GM23338 (cell line): ENCODE measurements at regions not wholly inside any gene's neighbourhood (a gene's known extent, or its start where the extent isn't known, plus 50 kb on each side); places are given as distances from the start of the nearest gene placed in this dataset.

Experiments
- ATAC-seq: fragments of 200-7000 bp; cut with Tn5 transposase; 3 replicates; pipeline ENCODE4 v1.9.1; 2020
- DNase-seq: peaks from one replicate; pipeline ENCODE4 v3.0.0-alpha.2; 2015; ENCODE audit warnings: low spot score
- H2AFZ ChIP-seq: fragments of 200-600 bp; sonication (generic); 2 replicates; pipeline ENCODE4 v1.8.0; 2016; ENCODE audit warnings: antibody characterized with exemption, mild to moderate bottlenecking, moderate library complexity
- H3F3A ChIP-seq: fragments of 200-600 bp; sonication (generic); replicated peaks from 2 replicates; pipeline ENCODE4 v1.8.0; 2017; ENCODE audit warnings: antibody characterized with exemption, mixed run types, low read depth
- H3K27ac ChIP-seq: fragments of 200-600 bp; sonication (generic); 2 replicates; pipeline ENCODE4 v1.6.1; 2016; ENCODE audit warnings: low read depth
- H3K27me3 ChIP-seq: fragments of 200-600 bp; sonication (generic); 2 replicates; pipeline ENCODE4 v1.8.0; 2016; ENCODE audit warnings: mild to moderate bottlenecking, mixed run types, moderate library complexity; ENCODE audit not compliant: insufficient read depth
- H3K36me3 ChIP-seq: fragments of 200-600 bp; sonication (generic); 2 replicates; pipeline ENCODE4 v1.8.0; 2016; ENCODE audit warnings: mild to moderate bottlenecking; ENCODE audit not compliant: insufficient read depth
- H3K4me1 ChIP-seq: fragments of 200-600 bp; sonication (generic); 2 replicates; pipeline ENCODE4 v1.8.0; 2016; ENCODE audit warnings: mild to moderate bottlenecking, moderate library complexity; ENCODE audit not compliant: insufficient read depth
- H3K4me2 ChIP-seq: fragments of 200-600 bp; sonication (generic); 2 replicates; pipeline ENCODE4 v1.7.1; 2017; ENCODE audit warnings: mixed run types
- H3K4me3 ChIP-seq: fragments of 200-600 bp; sonication (generic); 2 replicates; pipeline ENCODE4 v1.6.1; 2016; ENCODE audit warnings: mixed run types
- H3K79me2 ChIP-seq: fragments of 200-600 bp; sonication (generic); replicated peaks from 2 replicates; pipeline ENCODE4 v1.8.0; 2017; ENCODE audit warnings: mild to moderate bottlenecking; ENCODE audit not compliant: insufficient read depth
- H3K9me2 ChIP-seq: fragments of 200-600 bp; sonication (generic); 2 replicates; pipeline ENCODE4 v1.8.0; 2017; ENCODE audit not compliant: insufficient read depth
- H4K20me1 ChIP-seq: fragments of 200-600 bp; sonication (generic); replicated peaks from 2 replicates; pipeline ENCODE4 v1.8.0; 2017; ENCODE audit warnings: mild to moderate bottlenecking; ENCODE audit not compliant: insufficient read depth
- H3K27ac Mint-ChIP-seq: 2 replicates; pipeline ENCODE4 v1.8.0; 2020; ENCODE audit warnings: inconsistent platforms, mild to moderate bottlenecking, moderate library complexity, mixed read lengths
- H3K27me3 Mint-ChIP-seq: 3 replicates; pipeline ENCODE4 v1.8.0; 2022; ENCODE audit warnings: low read depth, mild to moderate bottlenecking, moderate library complexity, mixed read lengths, inconsistent platforms; ENCODE audit not compliant: insufficient read depth, poor library complexity
- H3K36me3 Mint-ChIP-seq: 3 replicates; pipeline ENCODE4 v1.8.0; 2021; ENCODE audit warnings: low read depth, mild to moderate bottlenecking, inconsistent platforms, moderate library complexity, mixed read lengths
- H3K4me1 Mint-ChIP-seq: 3 replicates; pipeline ENCODE4 v1.8.0; 2020; ENCODE audit warnings: mild to moderate bottlenecking, inconsistent platforms, mixed read lengths
- H3K4me3 Mint-ChIP-seq: 3 replicates; pipeline ENCODE4 v1.8.0; 2021; ENCODE audit warnings: moderate library complexity, mild to moderate bottlenecking, inconsistent platforms, mixed read lengths
- H3K9me3 Mint-ChIP-seq: 3 replicates; pipeline ENCODE4 v1.8.0; 2020; ENCODE audit warnings: moderate library complexity, mild to moderate bottlenecking, inconsistent platforms, mixed read lengths
- CREB1 ChIP-seq: fragments of 250-450 bp; sonication (Bioruptor Pico); IDR thresholded peaks from 2 replicates; pipeline ENCODE4 v1.5.0; 2020; ENCODE audit warnings: low read depth, mild to moderate bottlenecking, moderate library complexity
- CTCF ChIP-seq, 2 experiments: fragments of 200-600 bp in 1 of 2; sonication (generic) in 1 of 2; conservative IDR thresholded peaks; 2 replicates each; pipeline versions ENCODE4 v1.5.1 to v1.6.1; 2016 to 2017; ENCODE audit warnings: antibody characterized with exemption in 2 of 2, low read depth in 2 of 2, mild to moderate bottlenecking in 2 of 2, moderate library complexity in 1 of 2
- EZH2 ChIP-seq: fragments of 200-600 bp; sonication (generic); IDR thresholded peaks from one replicate; pipeline ENCODE4 v1.8.0; 2017; ENCODE audit warnings: antibody characterized with exemption, mild to moderate bottlenecking, low read depth; ENCODE audit not compliant: unreplicated experiment
- EZH2phosphoT487 ChIP-seq: fragments of 200-600 bp; sonication (generic); IDR thresholded peaks from one replicate; pipeline ENCODE4 v1.8.1; 2018; ENCODE audit warnings: antibody characterized with exemption; ENCODE audit not compliant: unreplicated experiment
- JUNB ChIP-seq: IDR thresholded peaks from one replicate; pipeline ENCODE4 v1.6.1; 2016; ENCODE audit warnings: antibody characterized with exemption; ENCODE audit not compliant: unreplicated experiment
- NANOG ChIP-seq: IDR thresholded peaks from 2 replicates; pipeline ENCODE4 v1.6.1; 2016; ENCODE audit warnings: antibody characterized with exemption, borderline replicate concordance
- POLR2AphosphoS5 ChIP-seq: IDR thresholded peaks from 2 replicates; pipeline ENCODE4 v1.6.1; 2016; ENCODE audit warnings: antibody characterized with exemption, low read depth
- STAT1 ChIP-seq: IDR thresholded peaks from one replicate; pipeline ENCODE4 v1.6.1; 2016; ENCODE audit warnings: antibody characterized with exemption; ENCODE audit not compliant: unreplicated experiment
- ZNF114 ChIP-seq: fragments of 250-450 bp; sonication (Bioruptor Pico); IDR thresholded peaks from 2 replicates; pipeline ENCODE4 v1.5.0; 2020; ENCODE audit warnings: mild to moderate bottlenecking, moderate library complexity
- ZNF331 ChIP-seq: fragments of 250-450 bp; sonication (Bioruptor Pico); IDR thresholded peaks from 2 replicates; pipeline ENCODE4 v1.5.0; 2020; ENCODE audit warnings: low read depth, mild to moderate bottlenecking, moderate library complexity
- ZNF462 ChIP-seq: fragments of 250-450 bp; sonication (Bioruptor Pico); IDR thresholded peaks from 2 replicates; pipeline ENCODE4 v1.5.0; 2020; ENCODE audit warnings: mild to moderate bottlenecking, moderate library complexity
- TF ChIP-seq, protein P1 (sequence below): IDR thresholded peaks from 2 replicates; pipeline ENCODE4 v1.6.1; 2016; ENCODE audit warnings: antibody characterized with exemption
- TF ChIP-seq, protein P2 (sequence below): IDR thresholded peaks from one replicate; pipeline ENCODE4 v1.6.1; 2018; ENCODE audit warnings: antibody characterized with exemption; ENCODE audit not compliant: unreplicated experiment

DNA sequence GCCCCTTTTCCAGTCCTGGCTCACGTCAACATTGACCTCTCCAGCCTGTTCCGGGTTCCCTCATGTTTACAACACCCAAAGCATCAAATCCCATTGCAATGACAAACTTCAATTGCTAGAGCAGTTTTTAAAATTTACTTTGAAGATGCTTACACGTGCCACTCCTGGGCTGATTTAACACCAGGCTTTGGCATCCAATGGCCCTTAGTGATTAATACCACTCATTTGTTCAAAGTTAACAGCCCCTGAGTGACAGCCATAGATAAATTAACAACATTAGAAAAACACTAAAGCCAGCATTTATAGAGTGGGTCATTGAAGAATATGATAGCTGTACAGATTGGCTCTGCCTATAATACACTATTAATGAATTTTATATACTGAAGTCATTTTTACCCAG, 135.1 kb downstream of the PMP22 start:
- H3K4me2 ChIP-seq: no peak overlapping the region
- H3K27me3 ChIP-seq: no peaks in the 10 kb centered on the region
- no peak overlapping the region for H3K4me3 ChIP-seq
- no peaks in the 10 kb centered on the region for H4K20me1 ChIP-seq
- H3K27ac Mint-ChIP-seq: no peak overlapping the region
- no peak for DNase-seq
- ATAC-seq: no peak
- H3K9me2 ChIP-seq: 0 out of 2 replicates have a peak, but pooled peaks cover 5% of the 10 kb centered on the region
- H3K36me3 ChIP-seq: no peaks in the 10 kb centered on the region
- H3K4me3 Mint-ChIP-seq: no peak overlapping the region
- H3K9me3 Mint-ChIP-seq: peaks cover 17% of the 10 kb centered on the region; the same call in 2 of the 3 replicates
- H2AFZ ChIP-seq: no peak overlapping the region
- no peaks in the 10 kb centered on the region for H3F3A ChIP-seq
- no peaks in the 10 kb centered on the region for H3K4me1 Mint-ChIP-seq
- no peaks in the 10 kb centered on the region for H3K79me2 ChIP-seq
- H3K27me3 Mint-ChIP-seq: peaks cover 7% of the 10 kb centered on the region
- TF ChIP-seq ZNF462 (no peak), EZH2 (no peak), POLR2AphosphoS5 (no peak), STAT1 (no peak), JUNB (no peak), NANOG (no peak), ZNF114 (no peak), ZNF331 (CRISPR knock-in tag) (no peak), CREB1 (CRISPR knock-in tag) (no peak), EZH2phosphoT487 (no peak), CTCF (conservative IDR thresholded peaks at IDR 0.05; ENCODE audit: low read depth in 2 of 2) (no peak)
- TF ChIP-seq, protein P1, sequence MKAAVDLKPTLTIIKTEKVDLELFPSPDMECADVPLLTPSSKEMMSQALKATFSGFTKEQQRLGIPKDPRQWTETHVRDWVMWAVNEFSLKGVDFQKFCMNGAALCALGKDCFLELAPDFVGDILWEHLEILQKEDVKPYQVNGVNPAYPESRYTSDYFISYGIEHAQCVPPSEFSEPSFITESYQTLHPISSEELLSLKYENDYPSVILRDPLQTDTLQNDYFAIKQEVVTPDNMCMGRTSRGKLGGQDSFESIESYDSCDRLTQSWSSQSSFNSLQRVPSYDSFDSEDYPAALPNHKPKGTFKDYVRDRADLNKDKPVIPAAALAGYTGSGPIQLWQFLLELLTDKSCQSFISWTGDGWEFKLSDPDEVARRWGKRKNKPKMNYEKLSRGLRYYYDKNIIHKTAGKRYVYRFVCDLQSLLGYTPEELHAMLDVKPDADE: no peak
- TF ChIP-seq, protein P2, sequence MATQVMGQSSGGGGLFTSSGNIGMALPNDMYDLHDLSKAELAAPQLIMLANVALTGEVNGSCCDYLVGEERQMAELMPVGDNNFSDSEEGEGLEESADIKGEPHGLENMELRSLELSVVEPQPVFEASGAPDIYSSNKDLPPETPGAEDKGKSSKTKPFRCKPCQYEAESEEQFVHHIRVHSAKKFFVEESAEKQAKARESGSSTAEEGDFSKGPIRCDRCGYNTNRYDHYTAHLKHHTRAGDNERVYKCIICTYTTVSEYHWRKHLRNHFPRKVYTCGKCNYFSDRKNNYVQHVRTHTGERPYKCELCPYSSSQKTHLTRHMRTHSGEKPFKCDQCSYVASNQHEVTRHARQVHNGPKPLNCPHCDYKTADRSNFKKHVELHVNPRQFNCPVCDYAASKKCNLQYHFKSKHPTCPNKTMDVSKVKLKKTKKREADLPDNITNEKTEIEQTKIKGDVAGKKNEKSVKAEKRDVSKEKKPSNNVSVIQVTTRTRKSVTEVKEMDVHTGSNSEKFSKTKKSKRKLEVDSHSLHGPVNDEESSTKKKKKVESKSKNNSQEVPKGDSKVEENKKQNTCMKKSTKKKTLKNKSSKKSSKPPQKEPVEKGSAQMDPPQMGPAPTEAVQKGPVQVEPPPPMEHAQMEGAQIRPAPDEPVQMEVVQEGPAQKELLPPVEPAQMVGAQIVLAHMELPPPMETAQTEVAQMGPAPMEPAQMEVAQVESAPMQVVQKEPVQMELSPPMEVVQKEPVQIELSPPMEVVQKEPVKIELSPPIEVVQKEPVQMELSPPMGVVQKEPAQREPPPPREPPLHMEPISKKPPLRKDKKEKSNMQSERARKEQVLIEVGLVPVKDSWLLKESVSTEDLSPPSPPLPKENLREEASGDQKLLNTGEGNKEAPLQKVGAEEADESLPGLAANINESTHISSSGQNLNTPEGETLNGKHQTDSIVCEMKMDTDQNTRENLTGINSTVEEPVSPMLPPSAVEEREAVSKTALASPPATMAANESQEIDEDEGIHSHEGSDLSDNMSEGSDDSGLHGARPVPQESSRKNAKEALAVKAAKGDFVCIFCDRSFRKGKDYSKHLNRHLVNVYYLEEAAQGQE: no peak
- H3K36me3 Mint-ChIP-seq: peaks cover 5% of the 10 kb centered on the region; the same call in 2 of the 3 replicates
- no peak overlapping the region for H3K27ac ChIP-seq
- no peaks in the 10 kb centered on the region for H3K4me1 ChIP-seq
